ENCODE measurements at regions not wholly inside any gene's neighbourhood (a gene's known extent, or its start where the extent isn't known, plus 50 kb on each side); places are given as distances from the start of the nearest gene placed in this dataset.

DNA sequence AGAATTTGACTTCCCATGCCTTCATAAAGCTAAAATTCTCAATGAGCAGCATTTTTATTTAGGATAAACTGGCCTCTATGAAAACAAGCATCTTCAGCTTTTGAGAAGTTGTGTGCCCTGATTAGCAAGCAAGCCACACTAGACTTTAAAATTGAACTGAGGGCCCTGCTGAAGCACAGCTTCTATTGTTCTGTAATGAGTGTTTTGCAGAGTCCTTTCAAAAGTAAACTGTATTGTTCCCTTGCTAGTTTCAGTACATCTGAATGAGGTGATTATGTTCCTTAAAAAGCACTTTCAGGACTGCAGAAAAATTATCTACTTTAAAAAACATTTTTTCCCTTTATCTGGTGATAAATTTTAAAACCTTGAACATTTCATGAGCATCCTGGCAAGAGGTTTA lies 113.3 kb upstream of the PRPS1L1 start:
- TF ChIP-seq, protein P1, sequence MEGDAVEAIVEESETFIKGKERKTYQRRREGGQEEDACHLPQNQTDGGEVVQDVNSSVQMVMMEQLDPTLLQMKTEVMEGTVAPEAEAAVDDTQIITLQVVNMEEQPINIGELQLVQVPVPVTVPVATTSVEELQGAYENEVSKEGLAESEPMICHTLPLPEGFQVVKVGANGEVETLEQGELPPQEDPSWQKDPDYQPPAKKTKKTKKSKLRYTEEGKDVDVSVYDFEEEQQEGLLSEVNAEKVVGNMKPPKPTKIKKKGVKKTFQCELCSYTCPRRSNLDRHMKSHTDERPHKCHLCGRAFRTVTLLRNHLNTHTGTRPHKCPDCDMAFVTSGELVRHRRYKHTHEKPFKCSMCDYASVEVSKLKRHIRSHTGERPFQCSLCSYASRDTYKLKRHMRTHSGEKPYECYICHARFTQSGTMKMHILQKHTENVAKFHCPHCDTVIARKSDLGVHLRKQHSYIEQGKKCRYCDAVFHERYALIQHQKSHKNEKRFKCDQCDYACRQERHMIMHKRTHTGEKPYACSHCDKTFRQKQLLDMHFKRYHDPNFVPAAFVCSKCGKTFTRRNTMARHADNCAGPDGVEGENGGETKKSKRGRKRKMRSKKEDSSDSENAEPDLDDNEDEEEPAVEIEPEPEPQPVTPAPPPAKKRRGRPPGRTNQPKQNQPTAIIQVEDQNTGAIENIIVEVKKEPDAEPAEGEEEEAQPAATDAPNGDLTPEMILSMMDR (conservative IDR thresholded peaks at IDR 0.05; ENCODE audit: low read depth, low read length), result no peak
- TF ChIP-seq EZH2phosphoT487 (IDR thresholded peaks at IDR 0.05; ENCODE audit: borderline replicate concordance, low read length) (no peak), EZH2 (IDR thresholded peaks at IDR 0.05; ENCODE audit: low read length, unreplicated experiment) (no peak)
